OCI-LY3 (cell line): ENCODE measurements at regions not wholly inside any gene's neighbourhood (a gene's known extent, or its start where the extent isn't known, plus 50 kb on each side); places are given as distances from the start of the nearest gene placed in this dataset.

Experiments used
- CTCF ChIP-seq: fragments of 200-600, 300-600 bp; sonication (generic); IDR thresholded peaks from 2 replicates; pipeline ENCODE4 v1.5.1; 2014; ENCODE audit warnings: antibody characterized with exemption, low read length, low read depth
- EZH2phosphoT487 ChIP-seq: fragments of 200-600 bp; shearing (Covaris generic); IDR thresholded peaks from 2 replicates; pipeline ENCODE4 v1.6.1; 2018; ENCODE audit warnings: antibody characterized with exemption, mixed run types, low read depth

- no peak for TF ChIP-seq CTCF
- TF ChIP-seq EZH2phosphoT487 = no peak
These were observed 151.3 kb upstream of the LEF1 start for GRCh38 chr4:108320061-108320460.
